ENCODE measurements at regions not wholly inside any gene's neighbourhood (a gene's known extent, or its start where the extent isn't known, plus 50 kb on each side); places are given as distances from the start of the nearest gene placed in this dataset.
"Not testable (repeated sequence)": the region's sequence is repeated elsewhere in the genome, so short reads cannot be mapped to it uniquely, and the experiment has no call there.

DNA sequence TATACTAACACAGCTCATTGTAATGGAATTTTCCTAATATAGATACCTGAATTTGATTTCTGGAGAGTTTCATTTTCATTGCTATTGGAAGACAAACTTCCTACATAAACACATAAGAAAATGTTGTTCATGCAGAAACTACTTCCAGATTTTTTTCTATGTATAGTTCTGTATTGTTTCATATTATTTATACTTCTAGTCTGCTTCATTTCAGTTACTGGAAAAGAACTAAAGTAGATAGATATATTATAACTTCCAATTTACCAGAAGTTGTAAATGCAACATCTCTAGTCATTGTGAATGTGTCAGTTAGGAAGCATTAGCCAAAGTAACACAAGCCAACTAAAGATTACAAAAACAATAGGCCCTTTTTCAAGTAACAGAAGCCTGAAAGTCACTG is 147.3 kb upstream of the ZNF385D start:
- no peak for DNase-seq

DNA sequence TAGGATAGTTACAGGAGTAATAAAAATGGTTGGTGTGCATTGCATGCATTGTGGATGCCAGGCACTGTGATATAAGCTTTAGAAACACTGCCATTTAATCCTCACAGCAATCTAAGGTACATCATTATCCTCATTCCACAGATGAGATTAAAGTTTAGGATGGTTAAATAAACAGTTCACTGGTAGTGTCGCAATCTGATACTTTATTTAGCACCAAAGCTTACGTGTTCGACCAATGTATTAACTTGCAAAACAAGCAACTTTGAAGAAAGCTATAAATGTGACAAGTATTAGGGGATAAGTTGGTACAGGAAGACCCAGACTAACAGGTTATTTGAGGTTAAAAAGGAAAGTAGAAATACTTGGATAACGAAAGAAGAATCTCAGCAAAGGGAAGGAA is 150.5 kb upstream of the ZNF385D start:
- DNase-seq, result no peak

DNA sequence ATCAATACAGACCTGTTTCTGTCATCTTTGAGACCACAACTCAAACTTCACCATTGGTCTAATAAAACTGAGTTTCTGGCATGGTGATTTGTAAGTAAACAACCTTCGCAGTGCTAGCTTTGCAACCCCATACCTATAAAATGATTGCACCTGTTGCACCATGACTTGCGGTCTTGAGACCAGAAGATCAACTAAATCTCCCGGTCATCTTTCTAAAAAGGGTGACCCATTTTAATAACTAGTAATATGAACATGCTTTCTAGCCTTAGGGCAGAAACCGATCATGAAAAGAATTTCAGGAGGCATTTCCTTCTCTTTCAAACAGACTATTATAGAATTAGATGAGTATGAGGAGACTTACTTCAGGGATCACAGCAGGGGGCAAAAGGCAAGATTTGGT is 151.9 kb upstream of the ZNF385D start:
- no peak for DNase-seq

DNA sequence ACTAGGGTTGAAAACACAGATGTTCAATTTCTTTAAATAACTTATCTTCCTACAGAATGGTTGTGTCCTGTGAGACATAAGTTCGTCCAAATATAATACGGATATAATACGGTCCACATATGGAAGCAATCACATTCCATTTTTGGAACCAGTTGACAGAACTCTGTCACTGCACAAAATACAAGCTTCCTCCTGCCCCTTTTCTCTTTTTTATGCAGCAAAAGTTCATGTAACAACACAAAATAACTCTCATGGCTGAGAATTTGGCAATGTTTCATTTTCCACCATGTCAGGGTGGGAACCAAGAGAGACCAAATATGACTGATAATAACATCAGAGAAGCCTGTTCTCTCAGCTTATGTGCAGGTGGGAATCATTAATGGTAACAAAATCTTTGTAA is 158.1 kb upstream of the ZNF385D start:
- no peak for DNase-seq

DNA sequence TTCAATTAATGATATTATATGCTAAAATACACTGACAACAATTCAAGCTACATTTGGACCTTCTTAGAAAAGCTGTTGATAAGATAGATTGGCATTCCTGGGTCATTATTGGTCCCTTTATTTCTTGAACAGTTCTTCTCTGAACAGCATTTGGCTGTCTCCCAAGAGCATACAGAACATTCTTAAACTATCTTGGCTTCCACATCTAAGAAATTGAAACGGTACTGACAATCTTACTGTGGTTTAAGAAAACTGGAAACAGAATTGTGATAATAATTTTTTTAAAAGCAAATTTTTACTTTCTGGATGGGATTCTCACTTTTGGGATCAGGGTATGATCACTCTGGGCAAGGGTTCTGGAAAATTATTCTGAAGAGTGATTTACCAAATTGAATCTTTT is 161.7 kb upstream of the ZNF385D start:
- no peak for DNase-seq

DNA sequence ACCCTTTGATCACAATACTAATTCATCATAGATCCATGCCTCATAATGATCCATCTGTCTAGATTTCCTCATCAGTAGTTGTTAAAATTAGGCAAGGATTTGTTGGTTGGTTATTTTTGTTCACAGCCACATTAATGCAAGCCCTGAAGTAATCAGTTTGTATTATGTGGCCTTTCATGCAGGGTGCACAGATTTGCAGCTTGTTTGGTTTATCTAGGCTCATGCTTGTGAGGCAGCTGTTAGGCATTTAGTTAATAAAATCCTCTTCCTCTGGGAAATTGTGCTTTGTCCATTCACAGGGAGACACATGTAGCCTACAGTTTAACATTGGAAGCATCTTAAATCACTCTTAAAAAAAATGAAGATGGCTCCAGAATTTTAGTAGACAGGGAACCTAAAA is 162.8 kb upstream of the ZNF385D start:
- no peak for DNase-seq

DNA sequence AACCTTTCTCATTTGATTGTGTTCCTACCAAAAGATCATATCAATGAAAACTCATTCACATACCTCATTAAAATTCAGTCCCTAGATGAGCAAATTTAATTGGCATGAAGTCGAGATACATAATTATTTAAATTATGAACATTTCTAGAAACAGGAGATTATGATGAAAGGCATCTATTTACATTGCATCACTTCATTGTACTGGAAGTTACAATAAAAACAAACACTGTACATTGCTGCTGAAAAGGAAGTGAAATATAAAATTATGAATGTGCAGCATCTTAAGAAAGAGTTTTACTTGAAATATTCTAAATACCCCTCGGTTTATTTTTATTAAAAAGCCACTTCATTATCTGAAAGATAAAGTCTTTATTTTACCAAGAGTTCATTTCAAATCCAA is 163.4 kb upstream of the ZNF385D start:
- no peak for DNase-seq

DNA sequence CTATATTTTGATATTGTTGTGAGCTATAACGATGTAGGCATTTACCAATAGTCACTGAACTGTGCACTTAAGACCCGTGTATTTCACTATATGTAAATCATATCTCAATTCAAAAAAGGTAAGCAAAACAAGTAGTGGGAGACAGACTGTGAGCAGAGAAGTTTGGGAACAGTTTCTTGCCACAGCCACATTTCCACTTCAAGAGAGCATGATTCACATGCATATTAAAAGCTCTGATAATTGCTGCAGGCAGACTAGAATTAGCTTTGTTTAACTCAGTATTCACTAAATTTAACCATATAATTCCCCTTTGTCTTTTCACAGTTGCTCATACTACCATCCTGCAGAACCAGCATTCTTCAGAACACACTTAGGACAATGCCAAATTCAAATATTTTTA is 168.4 kb upstream of the ZNF385D start:
- DNase-seq, result no peak

DNA sequence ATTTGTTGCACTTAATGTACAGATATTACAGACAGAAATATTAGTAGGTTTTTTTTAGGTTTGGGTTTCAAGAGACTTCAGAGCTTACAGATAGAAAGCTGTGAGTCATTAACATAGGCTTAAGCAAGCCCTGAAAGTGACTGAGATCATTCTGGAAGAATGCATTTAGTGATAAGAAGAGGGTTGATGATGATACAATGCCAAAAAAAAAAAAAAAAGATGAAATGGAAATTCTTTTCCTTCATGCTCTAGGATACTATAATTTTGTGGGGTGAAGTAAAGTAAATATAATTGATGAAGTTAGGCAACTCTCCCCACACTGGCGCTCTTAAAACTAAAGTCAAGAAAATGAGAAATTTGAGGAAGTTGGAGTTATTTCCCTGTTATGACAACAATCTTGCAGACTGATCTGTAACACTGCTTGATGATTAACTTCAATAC is 169.4 kb upstream of the ZNF385D start:
- DNase-seq, result no peak

DNA sequence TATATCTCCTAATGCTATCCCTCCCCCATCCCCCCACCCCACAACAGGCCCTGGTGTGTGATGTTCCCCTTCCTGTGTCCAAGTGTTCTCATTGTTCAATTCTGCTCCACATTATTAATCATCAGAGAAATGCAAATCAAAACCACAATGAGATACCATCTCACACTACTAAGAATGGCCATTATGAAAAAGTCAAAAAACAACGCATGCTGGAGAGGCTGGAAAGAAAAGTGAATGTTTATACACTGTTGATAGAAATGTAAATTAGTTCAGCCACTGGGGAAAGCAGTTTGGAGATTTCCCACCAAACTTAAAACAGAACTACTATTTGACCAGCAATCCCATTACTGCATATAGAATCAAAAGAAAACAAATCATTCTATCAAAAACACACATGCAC is 172.1 kb upstream of the ZNF385D start:
- not testable (repeated sequence) for DNase-seq

DNA sequence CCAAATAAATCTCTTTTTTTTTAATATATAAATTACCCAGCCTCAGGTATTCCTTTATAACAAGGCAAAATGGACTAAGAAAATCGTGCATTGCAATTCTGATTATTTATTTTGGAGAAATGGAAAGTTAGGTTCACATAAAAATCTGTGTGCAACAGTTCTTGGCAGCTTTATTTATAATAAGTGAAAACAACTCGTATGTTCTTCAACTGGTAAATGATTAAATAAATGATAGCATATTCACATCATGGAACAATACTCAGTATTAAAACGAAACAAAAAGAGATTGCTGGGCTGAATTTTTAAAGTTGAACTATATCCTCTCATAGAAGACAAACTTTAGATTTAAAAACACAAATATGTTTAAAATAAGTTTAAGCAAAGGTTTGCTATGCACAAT is 176.3 kb upstream of the ZNF385D start:
- DNase-seq, result no peak

DNA sequence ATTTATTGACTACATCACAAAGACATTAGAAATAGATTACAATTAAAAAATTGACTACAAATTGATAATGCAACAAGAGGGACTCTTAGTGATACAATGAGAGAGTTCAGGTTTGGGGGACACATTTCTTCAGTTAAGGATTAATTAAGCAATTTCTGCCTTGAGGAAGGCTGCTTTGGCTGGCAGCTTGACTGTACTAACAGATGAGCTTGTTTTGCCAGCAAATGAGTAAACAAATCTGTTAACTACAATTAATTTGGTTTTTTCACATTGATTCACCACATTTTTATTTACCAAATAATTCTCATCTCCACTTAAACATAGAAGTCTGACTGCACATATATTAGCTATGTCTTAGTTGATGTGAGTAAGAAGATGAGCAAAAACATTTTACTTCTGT is 183.6 kb upstream of the ZNF385D start:
- DNase-seq, result no peak

DNA sequence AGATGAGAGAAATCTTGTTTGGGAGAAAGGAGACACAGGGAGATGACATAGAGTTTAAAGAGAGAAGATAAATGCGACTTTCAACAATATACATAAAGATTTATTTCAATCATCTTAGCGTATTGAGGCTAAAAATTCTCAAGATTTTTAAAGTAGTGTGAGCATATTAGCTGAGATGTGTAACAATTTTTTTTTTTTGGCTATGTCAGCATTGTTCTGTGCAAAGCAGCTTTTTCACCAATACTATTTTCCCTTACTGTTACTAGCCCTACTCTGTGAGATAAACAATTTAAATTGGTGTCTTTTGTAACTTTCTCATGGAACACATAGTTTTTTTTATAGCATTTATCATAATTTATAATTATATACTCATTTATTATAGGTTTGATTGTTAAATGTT is 185.2 kb upstream of the ZNF385D start:
- DNase-seq, result no peak

DNA sequence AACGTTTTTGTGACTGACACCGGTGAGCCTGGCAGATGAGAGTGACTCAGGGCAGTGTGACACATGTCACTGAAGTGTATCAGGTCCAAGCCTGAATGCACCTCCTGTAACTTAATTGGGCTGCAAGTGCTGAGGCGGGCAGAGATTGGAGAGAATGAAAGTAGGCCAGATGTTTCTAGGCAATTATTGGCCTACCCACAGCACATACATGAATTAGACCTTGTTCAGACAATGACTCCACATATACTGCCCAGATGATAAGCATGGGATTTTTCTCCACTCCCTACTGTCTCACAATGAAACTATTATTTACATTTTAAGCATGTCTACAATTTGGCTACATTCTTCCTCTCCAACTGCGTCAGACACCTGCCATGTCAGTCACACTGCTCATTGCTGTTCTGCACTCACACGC is 187.3 kb upstream of the ZNF385D start:
- no peak for DNase-seq

DNA sequence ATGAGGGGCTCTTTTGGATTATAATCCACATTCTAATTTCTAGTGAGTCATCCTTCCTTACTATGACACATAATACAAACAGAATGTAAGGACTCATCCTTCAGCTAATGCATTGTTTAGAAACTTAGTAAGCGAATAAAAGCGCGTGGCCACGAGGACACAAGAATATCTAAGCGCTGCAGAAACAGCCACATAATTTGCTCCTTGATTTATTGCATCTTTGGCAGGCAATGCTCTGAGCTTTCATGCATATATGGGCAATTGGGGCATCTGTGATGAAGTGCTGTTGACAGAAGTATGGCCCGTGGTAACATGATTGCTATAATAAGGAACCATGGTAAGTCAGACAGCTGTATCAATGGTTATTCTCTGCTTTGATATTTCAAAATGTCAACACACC is 191.3 kb upstream of the ZNF385D start:
- DNase-seq, result no peak

DNA sequence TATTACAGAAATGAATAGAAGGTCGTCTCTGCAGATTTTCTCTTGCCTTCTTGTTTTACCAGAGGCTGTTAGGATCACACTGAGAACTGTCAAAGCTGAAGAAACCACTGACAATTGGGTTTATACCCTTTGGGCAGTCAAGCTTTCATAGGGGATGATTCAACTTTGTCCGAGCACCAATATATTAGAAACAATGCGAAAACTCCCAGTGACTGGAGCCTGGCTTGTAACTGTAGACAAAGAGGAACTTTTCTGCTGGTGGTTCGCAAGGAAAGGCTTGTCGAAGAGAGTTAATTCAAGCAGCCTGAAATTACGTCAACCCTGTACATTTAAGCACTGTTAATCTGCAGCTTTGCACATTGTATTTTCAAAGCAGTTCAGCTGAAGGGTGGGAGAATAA is 193.2 kb upstream of the ZNF385D start:
- DNase-seq, result no peak

DNA sequence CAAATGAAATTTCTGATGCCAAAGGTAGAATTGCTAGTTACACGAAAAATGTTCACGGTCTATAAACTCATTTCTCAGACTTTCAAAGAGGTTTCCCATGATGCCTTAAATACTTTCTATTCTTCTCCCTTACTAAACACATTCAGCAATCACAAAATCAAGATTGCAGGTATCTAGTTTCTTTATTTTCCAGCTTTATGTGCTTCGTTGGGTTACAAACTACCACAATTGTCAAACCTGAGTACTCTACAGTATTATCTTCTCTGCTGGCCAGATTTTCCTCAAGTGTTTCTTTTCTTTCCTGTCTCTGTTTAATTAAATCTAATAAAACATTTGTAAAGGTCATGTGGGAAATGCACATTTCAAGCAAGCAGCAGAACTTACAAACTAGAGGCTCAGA is 201.8 kb upstream of the ZNF385D start:
- DNase-seq, result no peak

DNA sequence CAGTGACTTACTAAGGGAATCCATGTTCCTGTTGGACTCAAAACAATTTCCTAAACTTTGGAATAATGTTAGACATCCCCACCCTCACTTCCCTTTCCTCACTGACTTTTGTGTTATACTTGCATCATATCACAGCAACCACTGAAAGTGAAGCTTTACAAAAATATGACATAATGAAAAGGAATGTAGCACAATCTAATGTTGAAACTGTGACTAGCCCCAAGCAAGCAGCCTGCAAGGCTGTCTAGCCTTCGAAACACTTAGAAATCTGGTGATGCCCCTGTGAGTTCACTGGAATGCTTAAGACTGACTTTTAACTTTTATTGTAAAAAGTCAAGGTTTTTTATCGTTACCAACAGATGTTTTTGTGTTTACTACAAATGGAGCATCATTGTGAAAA is 203.7 kb upstream of the ZNF385D start:
- DNase-seq, result no peak

DNA sequence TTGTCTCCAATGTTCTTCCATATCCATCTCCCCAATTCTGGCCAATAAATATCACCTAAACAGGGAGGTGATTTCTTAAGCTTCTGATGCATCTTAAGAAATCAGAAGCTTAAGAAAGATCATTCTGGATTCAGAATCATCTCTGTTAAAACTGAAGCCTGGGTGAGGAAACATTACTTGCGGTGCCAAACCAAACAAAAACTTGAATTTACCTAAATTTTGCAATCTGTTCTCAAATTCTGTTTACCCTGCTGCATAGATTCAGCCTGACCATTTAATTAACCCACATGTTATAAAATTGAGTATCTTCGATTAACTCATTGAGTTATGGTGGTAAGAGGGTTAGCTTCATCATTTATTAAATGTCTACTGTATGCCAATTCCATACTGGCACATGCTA is 204.4 kb upstream of the ZNF385D start:
- no peak for DNase-seq

DNA sequence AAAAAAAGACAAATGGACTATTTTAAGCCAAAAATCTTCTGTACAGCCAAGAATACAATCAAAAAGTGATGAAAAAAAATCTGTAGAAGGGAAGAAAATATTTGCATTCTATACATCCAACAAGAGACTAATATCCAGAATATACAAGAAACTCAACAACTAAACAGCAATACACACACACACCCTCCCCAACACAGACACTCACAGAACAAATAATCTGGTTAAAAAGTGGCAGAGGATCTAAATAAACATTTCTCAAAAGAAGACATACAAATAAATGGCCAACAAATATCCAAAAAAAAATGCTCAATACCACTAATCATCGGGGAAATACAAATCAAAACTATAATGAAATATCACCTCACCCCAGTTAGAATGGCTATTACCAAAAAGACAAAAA is 209.0 kb upstream of the ZNF385D start:
- DNase-seq, result no peak

DNA sequence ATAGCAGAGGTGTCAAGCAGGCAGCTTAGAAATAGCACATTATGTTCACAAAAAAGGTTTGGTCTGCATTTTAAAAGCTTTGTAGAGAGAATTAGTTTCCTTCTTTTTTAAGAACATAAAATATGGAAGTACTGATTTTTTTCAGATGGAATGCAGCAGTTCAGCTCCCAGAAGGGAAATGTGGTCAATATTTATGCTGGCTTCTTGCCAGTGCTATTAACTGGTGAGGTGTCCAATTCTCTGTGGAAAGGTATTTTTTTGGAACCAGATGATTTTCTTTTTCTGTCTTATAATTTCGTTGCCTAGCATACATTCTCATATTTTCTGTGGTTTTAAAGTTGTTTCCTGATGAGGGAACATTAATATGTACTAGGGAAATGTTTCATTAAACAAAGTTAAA is 211.4 kb upstream of the ZNF385D start:
- DNase-seq, result no peak

DNA sequence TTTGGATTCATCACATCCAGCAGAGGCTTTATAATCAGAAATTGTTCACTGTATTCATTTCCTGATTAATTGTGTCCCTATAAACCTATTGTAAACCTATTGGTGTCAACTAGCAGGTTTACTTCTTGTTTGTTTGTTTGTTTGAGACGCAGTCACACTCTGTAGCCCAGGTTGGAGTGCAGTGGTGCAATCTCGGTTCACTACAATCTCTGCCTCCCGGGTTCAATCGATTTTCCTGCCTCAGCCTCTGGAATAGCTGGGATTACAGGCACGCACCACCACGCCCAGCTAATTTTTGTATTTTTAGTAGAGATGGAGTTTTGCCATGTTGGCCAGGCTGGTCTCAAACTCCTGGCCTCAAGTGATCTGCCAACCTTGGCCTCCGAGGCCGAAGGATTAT is 215.4 kb upstream of the ZNF385D start:
- DNase-seq, result not testable (repeated sequence)

DNA sequence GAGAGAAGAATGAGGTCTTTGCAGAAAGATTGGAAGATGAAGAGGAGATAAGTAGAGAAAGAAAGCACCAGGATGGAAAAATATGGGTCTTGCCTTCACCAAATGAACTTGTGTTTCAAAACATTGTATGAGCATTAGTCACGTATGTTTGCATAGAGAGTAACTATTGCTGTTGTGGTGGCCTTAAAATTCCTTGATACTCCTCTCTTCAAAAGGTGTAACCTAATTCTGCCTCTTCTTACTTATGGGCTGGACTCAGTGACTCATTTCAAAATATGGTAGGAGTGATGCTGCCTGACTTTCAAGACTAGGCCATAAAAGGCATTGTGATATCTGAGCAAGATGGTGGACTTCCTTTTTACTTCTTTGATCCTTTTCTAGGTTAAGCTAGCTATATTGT is 228.7 kb upstream of the ZNF385D start:
- DNase-seq, result no peak

DNA sequence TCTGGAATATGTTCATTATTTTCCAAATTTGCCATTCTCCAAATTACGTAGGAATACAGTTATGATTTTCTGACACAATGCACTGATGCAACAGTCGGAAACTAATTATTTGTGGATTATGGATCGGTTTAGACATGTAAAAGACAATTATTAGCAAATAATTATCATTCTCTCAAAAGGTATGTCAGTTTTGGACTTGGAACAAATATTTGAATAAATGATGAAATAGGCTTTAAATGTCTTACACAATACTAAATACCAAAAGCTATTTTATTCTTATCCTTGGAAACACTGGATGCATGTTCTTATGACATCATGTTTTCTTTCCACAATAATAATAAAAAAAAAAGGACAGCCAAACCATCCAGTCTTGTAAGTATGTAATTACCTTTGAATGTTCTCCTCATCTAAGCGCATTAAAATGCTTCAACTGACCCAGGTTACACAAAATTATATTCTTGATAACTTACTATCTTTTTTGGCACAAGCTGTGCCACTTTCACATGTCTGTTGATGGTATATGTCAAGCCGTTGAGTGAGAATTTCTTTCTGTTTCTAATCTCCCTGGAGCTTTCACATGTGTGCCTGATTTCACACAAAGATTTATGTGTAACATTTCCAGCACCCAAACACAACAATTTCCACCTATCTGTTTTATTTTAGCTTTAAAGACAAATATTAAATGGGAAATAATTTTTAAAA is 238.5 kb upstream of the ZNF385D start:
- no peak for DNase-seq

DNA sequence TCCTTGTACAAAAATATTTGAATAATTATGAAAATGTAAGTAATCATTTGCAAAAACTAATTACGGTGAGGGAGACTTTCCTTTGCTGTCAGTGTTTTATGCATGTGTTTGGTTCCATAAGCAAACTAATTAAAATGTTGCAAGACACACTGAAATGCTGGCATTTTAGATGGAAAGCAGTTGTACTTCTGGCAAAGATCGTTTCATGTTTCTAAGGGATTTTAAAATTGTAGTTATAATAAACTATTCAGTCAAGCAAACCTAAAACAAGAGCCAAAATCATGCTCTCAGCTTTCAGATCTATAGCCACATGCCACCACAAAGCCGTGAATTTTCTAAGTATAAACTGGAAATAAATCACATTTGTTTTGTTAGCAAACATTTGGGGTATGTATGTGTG is 240.1 kb upstream of the ZNF385D start:
- no peak for DNase-seq

Data from NCI-H1092 treated with DMSO at 0.1 percent for 48 hours (cell line).